ENCODE measurements at regions not wholly inside any gene's neighbourhood (a gene's known extent, or its start where the extent isn't known, plus 50 kb on each side); places are given as distances from the start of the nearest gene placed in this dataset.

DNA sequence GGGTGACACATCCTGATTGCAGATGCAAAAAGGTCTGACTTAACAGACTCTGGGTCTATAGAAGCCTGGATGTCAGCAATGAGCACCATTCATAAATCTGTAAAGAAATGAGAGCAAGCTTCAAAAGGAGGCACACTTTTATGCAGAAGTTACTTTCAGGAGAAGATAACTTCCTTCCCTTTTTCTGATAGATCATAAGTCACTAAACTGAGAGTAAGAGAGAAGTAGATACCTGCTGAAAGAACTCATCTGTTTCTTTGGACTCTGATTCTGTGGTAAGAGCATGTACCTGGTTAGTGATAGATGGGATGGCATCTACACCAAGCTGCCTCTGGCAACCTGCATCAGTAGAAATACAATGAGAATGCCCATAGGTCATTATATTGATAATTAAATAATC, 525.6 kb downstream of the CETN3 start:
- Histone ChIP-seq H3K27ac (ENCODE audit: insufficient read depth, low read depth, low read length) (no peak overlapping the region), H3K9me1 (replicated peaks; ENCODE audit: control insufficient read depth, extremely low read depth, insufficient read depth, low read length) (no peaks in the 10 kb centered on the region), H3K4me3 (replicated peaks in 1 of 3; ENCODE audit: insufficient read depth in 1 of 3, low read depth in 1 of 3, low read length in 3 of 3) (no peak overlapping the region), H2AFZ (ENCODE audit: low read depth, low read length) (no peak overlapping the region), H3K4me2 (ENCODE audit: insufficient read depth, low read length) (no peak overlapping the region), H3K27me3 (ENCODE audit: control insufficient read depth in 2 of 2, insufficient read depth in 2 of 2, low read length in 2 of 2) (no peaks in the 10 kb centered on the region), H3K79me2 (ENCODE audit: control insufficient read depth, insufficient read depth, low read length) (no peaks in the 10 kb centered on the region), H3K4me1 (ENCODE audit: control insufficient read depth, extremely low read depth, insufficient read depth, low read length) (no peaks in the 10 kb centered on the region), H3K9me3 (replicated peaks; ENCODE audit: control insufficient read depth, insufficient read depth, low read length) (no peaks in the 10 kb centered on the region), H4K20me1 (replicated peaks; ENCODE audit: control insufficient read depth, extremely low read depth, insufficient read depth, low read length) (no peaks in the 10 kb centered on the region), H3K9ac (replicated peaks; ENCODE audit: extremely low read depth, insufficient read depth, low read length) (no peak overlapping the region), H3K36me3 (ENCODE audit: control insufficient read depth in 2 of 2, extremely low read depth in 1 of 2, insufficient read depth in 2 of 2, low read length in 2 of 2) (no peaks in the 10 kb centered on the region)
- no TSS peak for BruUV-seq (replicated peaks)
- CTCF ChIA-PET = interaction anchor here (0.9 kb wide), 1 partner anchor 9 kb away, joined by 4 read pairs; no protein-coding TSS in a partner anchor
- intact Hi-C loops (cut with micrococcal nuclease) = no loop called here
- FAIRE-seq (no peak), DNase-seq (ENCODE audit: low read depth, low spot score) (no peak)
- TF ChIP-seq POLR2A (IDR thresholded peaks at IDR 0.05; ENCODE audit: low read depth, low read length) (no peak), JUN (IDR thresholded peaks at IDR 0.05; ENCODE audit: borderline replicate concordance, insufficient read depth, insufficient read length, low read depth) (no peak), EZH2 (IDR thresholded peaks at IDR 0.05; ENCODE audit: borderline replicate concordance, low read depth, low read length, severe bottlenecking) (no peak), FOS (IDR thresholded peaks at IDR 0.05; ENCODE audit: borderline replicate concordance, insufficient read depth, low read length) (no peak), POLR2AphosphoS5 (IDR thresholded peaks at IDR 0.05; ENCODE audit: insufficient read depth, low read depth, low read length) (no peak), GATA2 (IDR thresholded peaks at IDR 0.05; ENCODE audit: insufficient read depth, insufficient read length, low read depth, low read length) (no peak), MYC (IDR thresholded peaks at IDR 0.05; ENCODE audit: low read depth, low read length) (no peak)
- TF ChIP-seq, protein P1, sequence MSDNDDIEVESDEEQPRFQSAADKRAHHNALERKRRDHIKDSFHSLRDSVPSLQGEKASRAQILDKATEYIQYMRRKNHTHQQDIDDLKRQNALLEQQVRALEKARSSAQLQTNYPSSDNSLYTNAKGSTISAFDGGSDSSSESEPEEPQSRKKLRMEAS (IDR thresholded peaks at IDR 0.05; ENCODE audit: insufficient read depth, insufficient read length) = no peak
- TF ChIP-seq, protein P2, sequence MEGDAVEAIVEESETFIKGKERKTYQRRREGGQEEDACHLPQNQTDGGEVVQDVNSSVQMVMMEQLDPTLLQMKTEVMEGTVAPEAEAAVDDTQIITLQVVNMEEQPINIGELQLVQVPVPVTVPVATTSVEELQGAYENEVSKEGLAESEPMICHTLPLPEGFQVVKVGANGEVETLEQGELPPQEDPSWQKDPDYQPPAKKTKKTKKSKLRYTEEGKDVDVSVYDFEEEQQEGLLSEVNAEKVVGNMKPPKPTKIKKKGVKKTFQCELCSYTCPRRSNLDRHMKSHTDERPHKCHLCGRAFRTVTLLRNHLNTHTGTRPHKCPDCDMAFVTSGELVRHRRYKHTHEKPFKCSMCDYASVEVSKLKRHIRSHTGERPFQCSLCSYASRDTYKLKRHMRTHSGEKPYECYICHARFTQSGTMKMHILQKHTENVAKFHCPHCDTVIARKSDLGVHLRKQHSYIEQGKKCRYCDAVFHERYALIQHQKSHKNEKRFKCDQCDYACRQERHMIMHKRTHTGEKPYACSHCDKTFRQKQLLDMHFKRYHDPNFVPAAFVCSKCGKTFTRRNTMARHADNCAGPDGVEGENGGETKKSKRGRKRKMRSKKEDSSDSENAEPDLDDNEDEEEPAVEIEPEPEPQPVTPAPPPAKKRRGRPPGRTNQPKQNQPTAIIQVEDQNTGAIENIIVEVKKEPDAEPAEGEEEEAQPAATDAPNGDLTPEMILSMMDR (IDR thresholded peaks at IDR 0.05; ENCODE audit: extremely low read depth in 1 of 2, insufficient read depth in 1 of 2, low read depth in 1 of 2, low read length in 2 of 2) = no peak
- POLR2A ChIA-PET = no interaction called here
- dilution Hi-C loops (cut with MboI; ENCODE audit: extremely low pct_ligation_motif_present, low sequenced_read_pairs) = no loop called here

Measured in endothelial cell of umbilical vein (primary cell).